ENCODE measurements at regions not wholly inside any gene's neighbourhood (a gene's known extent, or its start where the extent isn't known, plus 50 kb on each side); places are given as distances from the start of the nearest gene placed in this dataset.

DNA sequence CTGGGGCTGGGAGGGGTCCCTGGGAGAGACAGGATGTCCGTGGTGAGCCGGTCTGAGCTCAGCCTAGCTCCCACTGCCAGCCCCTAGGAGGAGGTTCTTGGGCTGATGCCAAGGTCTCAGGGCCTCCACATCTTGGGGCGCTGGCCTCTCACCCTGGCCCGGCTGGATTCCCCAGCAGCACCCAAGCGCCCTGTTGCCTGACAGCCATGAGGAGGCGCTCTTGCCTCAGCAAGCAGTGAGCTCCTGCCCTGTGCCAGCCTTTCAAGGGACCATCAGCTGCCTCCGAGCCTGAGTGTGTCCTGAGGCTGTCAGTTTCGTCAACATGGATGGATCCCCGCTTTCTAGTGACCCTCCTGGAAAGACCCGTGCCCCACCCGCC lies 234.9 kb upstream of the CIBAR2 start:
- no peak for TF ChIP-seq POLR2A (IDR thresholded peaks at IDR 0.05)
- TF ChIP-seq, protein P1, sequence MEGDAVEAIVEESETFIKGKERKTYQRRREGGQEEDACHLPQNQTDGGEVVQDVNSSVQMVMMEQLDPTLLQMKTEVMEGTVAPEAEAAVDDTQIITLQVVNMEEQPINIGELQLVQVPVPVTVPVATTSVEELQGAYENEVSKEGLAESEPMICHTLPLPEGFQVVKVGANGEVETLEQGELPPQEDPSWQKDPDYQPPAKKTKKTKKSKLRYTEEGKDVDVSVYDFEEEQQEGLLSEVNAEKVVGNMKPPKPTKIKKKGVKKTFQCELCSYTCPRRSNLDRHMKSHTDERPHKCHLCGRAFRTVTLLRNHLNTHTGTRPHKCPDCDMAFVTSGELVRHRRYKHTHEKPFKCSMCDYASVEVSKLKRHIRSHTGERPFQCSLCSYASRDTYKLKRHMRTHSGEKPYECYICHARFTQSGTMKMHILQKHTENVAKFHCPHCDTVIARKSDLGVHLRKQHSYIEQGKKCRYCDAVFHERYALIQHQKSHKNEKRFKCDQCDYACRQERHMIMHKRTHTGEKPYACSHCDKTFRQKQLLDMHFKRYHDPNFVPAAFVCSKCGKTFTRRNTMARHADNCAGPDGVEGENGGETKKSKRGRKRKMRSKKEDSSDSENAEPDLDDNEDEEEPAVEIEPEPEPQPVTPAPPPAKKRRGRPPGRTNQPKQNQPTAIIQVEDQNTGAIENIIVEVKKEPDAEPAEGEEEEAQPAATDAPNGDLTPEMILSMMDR (IDR thresholded peaks at IDR 0.05) = peak in 1 of 4 experiments; percentile 7

Data from uterus (tissue), 2 donors.